Neural progenitor cell (in vitro differentiated cells): ENCODE measurements at regions not wholly inside any gene's neighbourhood (a gene's known extent, or its start where the extent isn't known, plus 50 kb on each side); places are given as distances from the start of the nearest gene placed in this dataset.
"Not testable (repeated sequence)": the region's sequence is repeated elsewhere in the genome, so short reads cannot be mapped to it uniquely, and the experiment has no call there.

Experiments used
- DNase-seq: peaks from one replicate; pipeline ENCODE4 v3.0.0-alpha.2; 2016; ENCODE audit warnings: low spot score
- H2AFZ ChIP-seq: fragments of 200-600 bp; sonication (generic); replicated peaks from 2 replicates; pipeline ENCODE4 v1.6.1; 2016; ENCODE audit warnings: antibody characterized with exemption
- H3F3A ChIP-seq: fragments of 200-600 bp; sonication (generic); 2 replicates; pipeline ENCODE4 v1.6.1; 2016; ENCODE audit warnings: antibody characterized with exemption, low read depth
- H3K27ac ChIP-seq: fragments of 200-600 bp; sonication (generic); 2 replicates; pipeline ENCODE4 v1.5.1; 2016; ENCODE audit warnings: mild to moderate bottlenecking
- H3K27me3 ChIP-seq: fragments of 200-600 bp; sonication (generic); 2 replicates; pipeline ENCODE4 v1.6.1; 2016; ENCODE audit warnings: mild to moderate bottlenecking, moderate library complexity
- H3K36me3 ChIP-seq: fragments of 200-600 bp; sonication (generic); 2 replicates; pipeline ENCODE4 v1.5.1; 2016
- H3K4me1 ChIP-seq: fragments of 200-600 bp; sonication (generic); 2 replicates; pipeline ENCODE4 v1.6.1; 2016; ENCODE audit warnings: mixed run types
- H3K4me2 ChIP-seq: fragments of 200-600 bp; sonication (generic); 2 replicates; pipeline ENCODE4 v1.6.1; 2016
- H3K4me3 ChIP-seq: fragments of 200-600 bp; sonication (generic); 2 replicates; pipeline ENCODE4 v1.5.1; 2016
- H3K79me2 ChIP-seq: fragments of 200-600 bp; sonication (generic); 2 replicates; pipeline ENCODE4 v1.6.1; 2016; ENCODE audit warnings: low read depth
- H3K9ac ChIP-seq: fragments of 200-600 bp; sonication (generic); 2 replicates; pipeline ENCODE4 v1.6.1; 2016
- H3K9me3 ChIP-seq: fragments of 200-600 bp; sonication (generic); 2 replicates; pipeline ENCODE4 v1.5.1; 2016; ENCODE audit warnings: low read depth
- H4K20me1 ChIP-seq: fragments of 200-600 bp; sonication (generic); 2 replicates; pipeline ENCODE4 v1.6.1; 2016; ENCODE audit warnings: low read depth
- H3K27ac Mint-ChIP-seq: 3 replicates; pipeline ENCODE4 v1.8.0; 2021; ENCODE audit warnings: mixed read lengths
- H3K27me3 Mint-ChIP-seq: 2 replicates; pipeline ENCODE4 v1.8.0; 2022; ENCODE audit warnings: low read depth, mild to moderate bottlenecking, inconsistent platforms, moderate library complexity, mixed read lengths; ENCODE audit not compliant: insufficient read depth
- H3K36me3 Mint-ChIP-seq: 3 replicates; pipeline ENCODE4 v1.8.0; 2021; ENCODE audit warnings: mixed read lengths
- H3K4me1 Mint-ChIP-seq: 3 replicates; pipeline ENCODE4 v1.8.0; 2021; ENCODE audit warnings: mixed read lengths
- H3K4me3 Mint-ChIP-seq: 3 replicates; pipeline ENCODE4 v1.8.0; 2021; ENCODE audit warnings: mild to moderate bottlenecking, moderate library complexity, mixed read lengths
- H3K9me3 Mint-ChIP-seq: 3 replicates; pipeline ENCODE4 v1.8.0; 2020; ENCODE audit warnings: mixed read lengths
- EZH2 ChIP-seq: fragments of 200-600 bp; sonication (generic); IDR thresholded peaks from 2 replicates; pipeline ENCODE4 v1.6.1; 2017; ENCODE audit warnings: antibody characterized with exemption, mild to moderate bottlenecking, moderate library complexity
- EZH2phosphoT487 ChIP-seq: fragments of 200-600 bp; sonication (generic); IDR thresholded peaks from 2 replicates; pipeline ENCODE4 v1.6.1; 2017; ENCODE audit warnings: antibody characterized with exemption
- TF ChIP-seq, protein P1 (sequence below): fragments of 200-600 bp; sonication (generic); IDR thresholded peaks from 2 replicates; pipeline ENCODE4 v1.5.1; 2017; ENCODE audit warnings: antibody characterized with exemption, mild to moderate bottlenecking

DNA sequence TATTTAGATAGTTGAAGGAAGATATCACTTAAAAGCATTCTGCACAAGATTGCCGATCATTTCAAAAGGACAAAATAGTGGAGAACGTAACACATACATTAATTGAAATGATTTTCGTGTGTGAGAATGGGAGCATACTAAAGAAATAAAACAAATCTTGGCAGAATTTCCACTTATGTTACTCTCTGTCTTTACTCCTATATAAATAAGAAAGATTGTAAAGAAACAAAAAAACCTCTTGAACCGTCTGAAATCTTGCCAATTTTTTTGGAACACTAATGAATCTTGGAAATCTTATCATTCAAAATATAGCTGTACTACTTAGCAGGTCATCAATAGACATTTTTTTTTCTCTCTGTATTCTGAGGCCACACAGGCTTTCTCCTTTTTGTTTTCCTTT lies 528.8 kb upstream of the NCAM2 start:
- no peak overlapping the region for H3K27ac ChIP-seq
- no peak for DNase-seq
- no peaks in the 10 kb centered on the region for H3K36me3 Mint-ChIP-seq

DNA sequence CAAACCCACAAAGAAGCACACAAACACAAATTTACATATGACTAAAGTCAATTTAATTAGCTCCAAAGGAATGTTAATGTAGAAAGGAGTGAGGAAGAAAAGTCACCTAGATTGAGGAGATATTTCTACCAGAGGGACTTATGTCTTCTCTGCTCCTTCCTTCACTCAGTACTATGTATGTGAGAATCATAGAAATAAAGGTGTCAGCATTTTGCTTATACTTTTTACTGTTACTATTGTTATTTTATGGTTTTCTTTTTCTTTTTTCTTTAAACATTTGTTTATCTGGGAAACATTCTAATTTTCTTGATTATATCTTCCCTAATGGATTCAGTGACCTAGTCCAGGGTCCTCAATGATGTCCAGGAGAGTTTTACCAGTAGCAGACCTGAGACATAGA lies 511.9 kb upstream of the NCAM2 start:
- Mint-ChIP-seq H3K4me3 (no peak overlapping the region), H3K27me3 (no peaks in the 10 kb centered on the region), H3K27ac (no peak overlapping the region), H3K36me3 (no peaks in the 10 kb centered on the region), H3K4me1 (no peaks in the 10 kb centered on the region), H3K9me3 (peaks cover 3% of the 10 kb centered on the region)
- H3K4me3 ChIP-seq: no peak overlapping the region
- H4K20me1 ChIP-seq: no peaks in the 10 kb centered on the region
- DNase-seq: no peak
- H3F3A ChIP-seq: no peaks in the 10 kb centered on the region
- H3K9ac ChIP-seq: no peak overlapping the region
- H3K4me2 ChIP-seq: no peak overlapping the region
- no peaks in the 10 kb centered on the region for H3K4me1 ChIP-seq
- H3K27me3 ChIP-seq: no peaks in the 10 kb centered on the region
- no peaks in the 10 kb centered on the region for H3K79me2 ChIP-seq
- H3K27ac ChIP-seq: no peak overlapping the region
- no peaks in the 10 kb centered on the region for H3K9me3 ChIP-seq
- H2AFZ ChIP-seq: no peak overlapping the region
- TF ChIP-seq, protein P1, sequence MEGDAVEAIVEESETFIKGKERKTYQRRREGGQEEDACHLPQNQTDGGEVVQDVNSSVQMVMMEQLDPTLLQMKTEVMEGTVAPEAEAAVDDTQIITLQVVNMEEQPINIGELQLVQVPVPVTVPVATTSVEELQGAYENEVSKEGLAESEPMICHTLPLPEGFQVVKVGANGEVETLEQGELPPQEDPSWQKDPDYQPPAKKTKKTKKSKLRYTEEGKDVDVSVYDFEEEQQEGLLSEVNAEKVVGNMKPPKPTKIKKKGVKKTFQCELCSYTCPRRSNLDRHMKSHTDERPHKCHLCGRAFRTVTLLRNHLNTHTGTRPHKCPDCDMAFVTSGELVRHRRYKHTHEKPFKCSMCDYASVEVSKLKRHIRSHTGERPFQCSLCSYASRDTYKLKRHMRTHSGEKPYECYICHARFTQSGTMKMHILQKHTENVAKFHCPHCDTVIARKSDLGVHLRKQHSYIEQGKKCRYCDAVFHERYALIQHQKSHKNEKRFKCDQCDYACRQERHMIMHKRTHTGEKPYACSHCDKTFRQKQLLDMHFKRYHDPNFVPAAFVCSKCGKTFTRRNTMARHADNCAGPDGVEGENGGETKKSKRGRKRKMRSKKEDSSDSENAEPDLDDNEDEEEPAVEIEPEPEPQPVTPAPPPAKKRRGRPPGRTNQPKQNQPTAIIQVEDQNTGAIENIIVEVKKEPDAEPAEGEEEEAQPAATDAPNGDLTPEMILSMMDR: no peak
- H3K36me3 ChIP-seq: peaks cover 7% of the 10 kb centered on the region

More for the DNA sequence above, 528.8 kb upstream of the NCAM2 start:
- Histone ChIP-seq H3K27me3 (no peaks in the 10 kb centered on the region), H3K4me2 (no peak overlapping the region), H3K9me3 (no peaks in the 10 kb centered on the region), H3K79me2 (no peaks in the 10 kb centered on the region), H4K20me1 (no peaks in the 10 kb centered on the region), H3F3A (no peaks in the 10 kb centered on the region), H3K9ac (no peak overlapping the region), H3K36me3 (no peaks in the 10 kb centered on the region), H3K4me1 (no peaks in the 10 kb centered on the region), H2AFZ (no peak overlapping the region), H3K4me3 (no peak overlapping the region)
- Mint-ChIP-seq H3K4me1 (no peaks in the 10 kb centered on the region), H3K4me3 (no peak overlapping the region), H3K27me3 (no peaks in the 10 kb centered on the region), H3K27ac (no peak overlapping the region), H3K9me3 (no peaks in the 10 kb centered on the region)
- TF ChIP-seq EZH2phosphoT487 (no peak), EZH2 (no peak)
- TF ChIP-seq, protein P1: no peak

DNA sequence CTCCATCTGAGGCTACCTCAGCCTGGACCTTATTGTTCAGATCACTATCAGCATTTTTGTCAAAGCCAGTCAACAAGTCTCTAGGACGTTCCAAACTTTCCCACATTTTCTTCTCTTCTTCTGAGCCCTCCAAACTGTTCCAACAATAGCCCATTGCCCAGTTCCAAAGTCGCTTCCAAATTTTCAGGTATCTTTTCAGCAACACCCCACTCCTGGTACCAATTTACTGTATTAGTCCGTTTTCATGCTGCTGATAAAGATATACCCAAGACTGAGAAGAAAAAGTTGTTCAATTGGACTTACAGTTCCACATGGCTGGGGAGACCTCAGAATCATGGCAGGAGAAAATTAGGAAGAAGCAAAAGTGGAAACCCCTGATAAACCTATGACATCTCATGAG lies 495.3 kb upstream of the NCAM2 start:
- not testable (repeated sequence) for H3K4me3 ChIP-seq, DNase-seq, H3K36me3 Mint-ChIP-seq, H3K27me3 Mint-ChIP-seq, H3K36me3 ChIP-seq, H3K79me2 ChIP-seq, H3K4me1 Mint-ChIP-seq, H3K27me3 ChIP-seq, H3K27ac ChIP-seq, H3K27ac Mint-ChIP-seq, H3K4me2 ChIP-seq, H4K20me1 ChIP-seq, H3K9me3 ChIP-seq, H3K4me1 ChIP-seq, H3K4me3 Mint-ChIP-seq, H3F3A ChIP-seq, H3K9ac ChIP-seq, H2AFZ ChIP-seq
- H3K9me3 Mint-ChIP-seq: peaks cover 27% of the 10 kb centered on the region

DNA sequence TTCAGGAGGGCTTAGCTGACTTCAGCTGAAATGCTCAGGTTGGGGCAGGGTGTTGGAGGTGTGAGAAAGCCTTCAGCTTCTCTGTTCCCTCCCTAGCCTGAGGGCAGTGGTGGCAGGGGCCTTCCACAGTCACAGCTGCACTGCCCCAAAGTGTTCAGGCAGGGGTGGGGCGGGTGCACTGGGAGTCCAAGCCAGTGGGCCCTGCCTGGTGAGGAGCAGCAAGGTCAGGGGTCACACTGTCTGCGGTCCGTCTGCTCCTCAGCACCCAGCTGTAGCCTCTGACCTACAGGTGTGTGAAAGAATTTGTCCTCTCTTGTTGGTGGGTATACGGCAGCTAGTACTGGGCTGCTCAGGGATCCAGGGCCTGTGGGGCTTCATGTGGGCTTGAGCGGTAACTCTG lies 490.4 kb upstream of the NCAM2 start:
- no peaks in the 10 kb centered on the region for H3K27me3 Mint-ChIP-seq
- DNase-seq: no peak
- H3K4me3 Mint-ChIP-seq: no peak overlapping the region

More for the DNA sequence above, 490.4 kb upstream of the NCAM2 start:
- Histone ChIP-seq H3K79me2 (no peaks in the 10 kb centered on the region), H3F3A (no peaks in the 10 kb centered on the region), H4K20me1 (no peaks in the 10 kb centered on the region), H3K9me3 (peaks cover 6% of the 10 kb centered on the region), H3K4me1 (no peaks in the 10 kb centered on the region), H2AFZ (no peak overlapping the region), H3K36me3 (no peaks in the 10 kb centered on the region), H3K27me3 (no peaks in the 10 kb centered on the region), H3K4me3 (no peak overlapping the region), H3K4me2 (no peak overlapping the region), H3K27ac (no peak overlapping the region), H3K9ac (no peak overlapping the region)
- TF ChIP-seq EZH2: no peak
- TF ChIP-seq, protein P1: no peak
- no peak for TF ChIP-seq EZH2phosphoT487
- peaks cover 2% of the 10 kb centered on the region for H3K36me3 Mint-ChIP-seq
- peaks cover 20% of the 10 kb centered on the region for H3K9me3 Mint-ChIP-seq
- no peaks in the 10 kb centered on the region for H3K4me1 Mint-ChIP-seq
- no peak overlapping the region for H3K27ac Mint-ChIP-seq
